Stimulated activated naive CD4-positive, alpha-beta T cell (primary cell): ENCODE measurements at regions not wholly inside any gene's neighbourhood (a gene's known extent, or its start where the extent isn't known, plus 50 kb on each side); places are given as distances from the start of the nearest gene placed in this dataset.

Experiments
- DNase-seq, 6 experiments: peaks; one replicate each; lab custom pipeline; 2025; lab: John Stamatoyannopoulos, UW

- no peak for DNase-seq
These were observed 111.0 kb upstream of the SLC25A48 start for GRCh38 chr5:135723491-135723890.

DNA sequence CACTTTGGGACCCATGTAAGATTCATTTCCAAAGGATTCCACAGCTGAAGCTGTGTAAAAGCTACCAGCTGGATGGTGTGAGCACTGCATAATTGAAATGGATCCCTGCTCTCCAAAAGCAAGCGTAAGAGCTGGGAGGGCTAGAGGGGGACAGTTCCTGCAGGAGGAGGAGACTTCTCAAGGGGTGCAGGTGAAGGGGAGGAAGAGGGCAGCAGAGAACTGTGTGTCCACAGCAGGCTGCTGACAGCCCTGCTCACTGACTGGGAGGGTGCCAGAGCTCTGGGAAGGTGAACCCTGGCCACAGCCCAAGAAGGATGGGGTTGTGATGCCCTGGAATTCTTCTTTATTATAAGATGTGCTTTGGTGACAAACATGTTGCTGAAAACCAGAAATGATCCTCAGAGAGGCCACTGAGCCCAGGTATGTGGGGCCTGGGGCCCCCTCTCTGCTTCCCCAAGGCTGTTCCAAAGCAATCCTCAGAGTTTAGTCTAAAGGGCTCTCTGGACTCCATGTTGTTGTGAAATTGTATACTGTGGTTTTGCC is 112.8 kb upstream of the SLC25A48 start:
- no peak for DNase-seq

DNA sequence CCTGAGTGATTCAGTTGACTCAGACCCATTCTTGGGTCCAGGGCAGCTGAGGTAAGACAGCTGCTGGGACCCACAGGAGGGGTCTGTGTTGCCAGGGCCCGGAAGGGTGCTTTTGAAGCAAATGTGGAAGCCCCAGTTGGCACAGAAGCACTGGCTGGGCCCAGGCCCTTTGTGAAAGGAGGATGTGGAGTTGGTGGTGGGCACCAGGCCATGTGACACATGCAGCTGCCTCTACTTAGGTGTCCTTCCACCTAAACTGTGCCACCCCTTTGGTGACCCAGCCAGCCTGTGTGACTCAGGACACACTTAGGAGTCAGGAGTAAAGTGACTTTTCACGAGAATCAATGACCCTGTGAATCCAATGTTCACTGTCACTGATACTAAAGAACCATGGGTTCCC is 114.3 kb upstream of the SLC25A48 start:
- DNase-seq, result no peak

DNA sequence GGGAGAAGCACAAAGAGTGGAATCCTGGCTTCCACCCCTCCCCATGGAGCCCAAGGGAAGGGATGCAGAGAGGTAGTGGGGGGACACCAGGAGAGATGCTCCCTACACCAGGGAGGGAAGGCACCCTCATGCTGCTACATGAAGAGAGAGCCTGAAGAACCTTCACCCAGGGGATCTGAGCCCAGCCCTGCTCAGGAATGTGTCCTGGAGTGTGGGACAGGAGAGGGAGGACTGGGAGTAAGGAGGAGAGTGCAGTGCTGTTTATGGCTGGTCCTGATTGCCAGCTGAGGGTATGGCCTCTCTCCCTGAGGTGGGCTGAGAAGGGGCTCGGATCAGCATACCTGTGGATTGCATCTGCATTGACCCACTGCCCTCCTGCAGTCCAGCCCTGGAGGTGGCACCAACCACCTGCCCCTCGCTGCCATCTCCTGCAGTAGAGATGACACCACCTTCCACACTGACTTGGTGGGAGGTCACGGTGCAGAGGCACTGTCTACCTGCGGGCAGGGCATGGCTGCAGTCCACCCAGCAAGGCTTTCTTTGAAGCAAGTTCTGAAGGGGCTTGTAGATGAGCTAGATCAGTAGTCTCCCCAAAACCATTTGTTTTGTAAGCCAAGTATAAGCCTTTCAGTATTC is 114.9 kb upstream of the SLC25A48 start:
- DNase-seq, result no peak

GRCh38 chr5:135718651-135719050 is 115.8 kb upstream of the SLC25A48 start:
- DNase-seq, result no peak

DNA sequence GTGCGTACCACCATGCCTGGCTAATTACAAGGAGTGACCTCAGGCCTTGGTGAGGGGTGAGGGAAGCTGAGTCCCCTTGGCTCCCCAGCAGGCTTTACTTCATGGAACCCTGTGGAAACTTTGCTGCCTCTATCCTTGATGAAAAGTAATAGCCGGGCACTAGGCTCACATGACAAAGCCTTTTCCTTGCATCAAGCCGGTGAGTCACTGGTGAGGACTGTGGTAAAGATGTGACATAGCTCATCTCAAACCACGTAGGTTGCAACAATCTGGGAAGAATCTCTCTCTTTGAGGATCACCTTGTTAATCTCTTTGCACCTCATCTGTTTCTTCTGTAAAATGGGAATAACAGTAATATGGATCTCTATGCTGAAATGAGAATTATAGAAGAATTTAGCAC is 116.3 kb upstream of the SLC25A48 start:
- no peak for DNase-seq

DNA sequence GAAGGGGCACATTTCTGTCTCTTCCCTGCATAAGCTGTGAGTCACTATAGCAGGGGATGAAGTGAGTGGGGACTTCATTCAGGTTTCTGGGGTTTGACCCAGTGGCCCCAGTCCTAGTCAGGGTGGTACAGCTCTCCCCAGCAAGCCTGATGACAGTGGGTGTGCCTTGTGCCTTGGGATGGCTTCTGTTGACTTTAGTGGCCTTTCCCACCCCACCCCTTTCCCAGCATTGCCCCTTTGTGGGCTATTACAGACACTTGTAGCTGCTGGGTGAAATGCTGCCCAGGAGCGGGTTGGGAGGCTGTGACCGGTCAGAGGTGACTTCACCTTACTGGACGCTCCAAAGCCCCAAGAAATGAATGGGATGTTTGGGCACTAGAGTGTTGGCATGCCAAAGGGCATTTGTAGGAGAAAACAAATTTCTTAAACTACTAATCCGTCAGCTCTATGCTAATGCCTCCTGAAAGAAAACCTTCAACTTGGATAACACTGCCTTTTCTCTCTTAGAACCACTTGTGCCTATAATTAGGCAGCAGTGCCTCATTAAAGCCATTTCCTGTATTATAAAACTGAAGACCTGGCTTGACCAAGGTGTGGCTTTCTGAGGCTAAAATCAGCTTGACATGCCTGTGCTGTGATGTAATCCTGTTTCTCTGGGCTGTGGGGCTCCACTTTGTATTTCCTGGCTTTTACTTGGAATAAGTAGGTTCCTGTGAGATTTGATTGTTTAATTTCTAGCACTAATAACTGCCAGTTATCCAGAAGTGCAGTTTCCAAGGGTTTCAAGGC is 119.0 kb upstream of the SLC25A48 start:
- no peak for DNase-seq

DNA sequence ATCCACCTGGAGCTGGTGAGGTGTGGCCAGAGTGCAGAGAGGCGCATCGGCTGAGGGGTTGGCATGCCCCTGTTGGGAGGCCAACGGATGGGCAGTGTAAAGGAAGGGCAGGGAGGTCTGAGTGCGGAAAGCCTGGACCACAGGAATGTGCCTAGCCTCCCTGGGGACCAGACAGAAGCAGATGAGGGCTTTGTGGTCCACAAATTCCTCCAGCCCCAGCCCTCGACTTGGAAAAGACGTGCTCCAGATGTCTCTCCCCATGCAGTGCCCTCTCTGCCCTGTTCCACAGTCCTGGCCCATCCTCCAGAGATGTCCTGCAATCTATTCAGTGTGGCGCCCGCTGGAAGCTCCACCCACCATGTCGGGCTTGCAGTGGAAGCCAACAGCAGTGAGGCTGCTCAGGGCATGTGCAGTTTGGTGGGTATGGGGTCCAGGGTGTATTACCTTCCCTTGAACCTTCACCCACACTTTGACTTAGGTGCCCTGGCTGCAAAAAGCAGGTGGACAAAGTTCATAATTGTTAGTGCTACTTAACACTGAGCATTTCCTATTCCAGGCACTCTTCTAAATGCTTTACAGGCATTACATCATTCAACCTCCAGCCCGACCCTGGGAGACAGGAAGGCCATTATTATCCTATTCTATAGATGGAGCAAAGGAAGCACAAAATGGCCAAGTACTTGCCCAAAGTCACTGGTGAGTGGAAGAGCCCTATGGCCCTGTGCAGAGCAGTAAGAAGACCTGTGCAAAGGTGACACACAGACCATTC is 120.2 kb upstream of the SLC25A48 start:
- DNase-seq, result no peak

DNA sequence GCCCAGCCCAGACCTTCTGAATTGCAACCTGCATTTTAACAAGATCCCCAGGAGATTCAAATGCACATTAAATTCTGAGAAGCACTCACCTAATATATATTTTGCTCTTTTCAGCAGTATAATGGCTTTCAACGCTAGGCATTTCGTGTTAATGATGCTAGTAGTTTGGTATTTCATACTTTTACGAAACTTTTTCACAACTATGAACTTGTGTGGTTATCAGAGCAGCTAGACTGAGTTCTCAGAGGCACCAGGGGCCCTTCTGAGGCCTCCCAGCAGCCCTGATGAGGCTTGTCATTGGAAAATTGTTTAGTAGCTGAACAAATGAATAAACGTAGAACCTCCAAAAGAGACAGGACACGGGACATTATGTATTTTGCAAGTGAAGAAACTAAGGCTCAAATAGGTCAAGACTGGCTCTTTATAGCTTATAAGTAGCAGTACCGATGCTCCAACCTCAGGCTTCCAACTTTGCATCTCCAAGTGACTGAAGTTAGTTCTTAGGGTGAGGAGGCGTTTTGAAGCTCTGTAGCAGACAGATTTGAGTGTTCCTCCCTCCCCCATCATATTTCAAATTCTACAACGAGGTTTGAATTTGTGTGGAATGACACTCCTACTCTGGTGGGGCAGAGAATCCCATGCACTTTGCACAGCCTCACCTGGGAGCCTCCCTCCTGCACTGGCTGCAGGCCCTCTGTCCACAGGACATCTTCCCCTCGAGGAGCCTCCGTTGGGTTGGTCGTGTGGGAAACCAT is 121.1 kb upstream of the SLC25A48 start:
- DNase-seq, result no peak

DNA sequence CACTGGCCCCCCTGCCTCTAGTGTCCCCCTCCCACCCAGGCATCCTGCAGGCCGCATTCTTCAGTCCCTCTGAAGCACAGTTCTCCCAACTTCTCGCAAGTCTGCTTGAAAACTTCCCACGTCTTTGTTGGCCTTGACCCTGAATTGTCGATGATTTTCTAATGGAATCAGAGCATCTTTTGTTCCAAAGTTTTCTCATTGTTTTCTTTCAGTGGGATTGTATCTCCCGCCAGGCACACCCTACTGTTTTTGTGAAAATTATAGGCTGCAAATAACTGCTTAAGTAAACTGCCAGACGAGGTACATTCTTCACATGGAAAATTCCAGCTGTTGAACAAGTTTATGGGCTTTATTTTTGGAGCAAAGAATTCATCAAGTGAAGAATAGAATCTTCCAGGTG is 122.6 kb upstream of the SLC25A48 start:
- no peak for DNase-seq

GRCh38 chr5:135710045-135710675 is 124.3 kb upstream of the SLC25A48 start:
- no peak for DNase-seq

- DNase-seq, result no peak
These were observed 125.3 kb upstream of the SLC25A48 start for GRCh38 chr5:135709208-135709575.

- no peak for DNase-seq
These were observed 125.8 kb upstream of the SLC25A48 start for GRCh38 chr5:135708481-135709207.

GRCh38 chr5:135707302-135707701 is 127.2 kb upstream of the SLC25A48 start:
- DNase-seq, result no peak

- DNase-seq, result no peak
These were observed 127.6 kb upstream of the SLC25A48 start for GRCh38 chr5:135706893-135707292.

GRCh38 chr5:135706474-135706873 is 127.7 kb upstream of the CXCL14 start:
- no peak for DNase-seq

DNA sequence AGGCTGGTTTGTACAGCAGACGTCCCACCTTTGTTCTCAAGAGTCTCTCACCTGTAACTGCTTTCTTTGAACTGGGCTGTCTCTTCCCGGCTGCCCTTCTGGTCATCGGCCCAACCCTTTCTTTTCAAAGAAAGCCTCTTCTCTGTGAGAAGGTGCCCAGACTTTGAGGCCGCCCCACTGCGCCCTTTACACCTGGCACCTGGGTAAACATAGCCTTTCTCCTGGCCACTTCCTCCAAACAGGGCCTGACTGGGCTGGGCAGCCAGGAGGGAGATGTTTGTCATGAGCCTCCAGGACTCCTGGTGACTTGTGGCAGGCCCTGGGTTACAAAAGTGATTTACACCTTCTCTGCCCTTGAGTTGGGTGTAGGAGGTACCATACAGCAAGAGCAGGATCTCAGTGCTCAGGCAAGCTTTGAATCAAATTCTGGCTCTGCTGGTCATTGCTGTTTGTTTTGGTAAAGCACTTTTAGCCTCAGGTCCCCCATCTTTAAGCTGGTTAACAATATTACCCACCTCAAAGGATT is 127.2 kb upstream of the CXCL14 start:
- no peak for DNase-seq

- DNase-seq, result no peak
These were observed 126.4 kb upstream of the CXCL14 start for GRCh38 chr5:135705141-135705631.

DNA sequence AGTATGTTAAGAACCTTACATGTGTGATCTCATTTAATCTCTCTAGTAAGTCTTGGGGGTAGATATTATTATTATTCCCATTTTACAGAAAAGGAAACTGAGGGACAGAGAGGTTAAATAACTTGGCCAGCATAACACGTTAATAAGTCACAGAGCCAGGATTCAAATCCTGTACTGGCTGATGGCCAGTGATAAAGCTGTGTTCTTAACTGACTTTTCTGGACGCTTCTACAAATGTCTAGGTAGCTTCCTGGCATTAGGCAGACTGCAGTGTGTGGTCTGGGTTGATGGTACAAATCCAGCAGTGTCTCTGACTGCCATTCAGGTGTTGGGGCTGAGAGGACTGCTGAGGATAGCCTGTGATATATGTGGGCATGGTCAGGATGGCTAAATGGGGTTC is 125.8 kb upstream of the CXCL14 start:
- no peak for DNase-seq

GRCh38 chr5:135703016-135703550 is 124.3 kb upstream of the CXCL14 start:
- no peak for DNase-seq
